GM21619 (cell line): ENCODE measurements at regions not wholly inside any gene's neighbourhood (a gene's known extent, or its start where the extent isn't known, plus 50 kb on each side); places are given as distances from the start of the nearest gene placed in this dataset.

ENCODE experiments used
- ATAC-seq: cut with Tn5 transposase; IDR thresholded peaks from one replicate; pipeline ENCODE4 v1.9.1; 2021; ENCODE audit not compliant: unreplicated experiment

DNA sequence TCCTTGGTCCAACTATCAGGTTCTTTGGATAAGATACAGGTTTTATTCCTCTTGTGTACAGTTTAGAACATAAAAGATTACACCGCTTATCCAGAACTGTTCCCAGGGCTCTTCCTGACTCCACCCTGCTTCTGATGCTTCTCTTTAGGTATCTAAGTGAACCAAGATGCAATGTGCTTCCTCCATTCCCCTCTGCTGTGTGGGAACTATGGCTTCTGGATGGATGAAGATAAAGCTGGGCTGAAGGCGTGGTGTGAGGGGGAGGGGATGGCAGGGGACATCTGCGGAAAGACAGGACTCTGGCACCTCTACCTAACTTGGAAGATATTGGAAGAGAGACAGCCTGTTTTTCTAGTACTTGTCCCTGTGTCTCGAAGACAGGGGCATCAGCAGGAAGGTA lies 209.9 kb upstream of the TBX20 start:
- no peak for ATAC-seq

DNA sequence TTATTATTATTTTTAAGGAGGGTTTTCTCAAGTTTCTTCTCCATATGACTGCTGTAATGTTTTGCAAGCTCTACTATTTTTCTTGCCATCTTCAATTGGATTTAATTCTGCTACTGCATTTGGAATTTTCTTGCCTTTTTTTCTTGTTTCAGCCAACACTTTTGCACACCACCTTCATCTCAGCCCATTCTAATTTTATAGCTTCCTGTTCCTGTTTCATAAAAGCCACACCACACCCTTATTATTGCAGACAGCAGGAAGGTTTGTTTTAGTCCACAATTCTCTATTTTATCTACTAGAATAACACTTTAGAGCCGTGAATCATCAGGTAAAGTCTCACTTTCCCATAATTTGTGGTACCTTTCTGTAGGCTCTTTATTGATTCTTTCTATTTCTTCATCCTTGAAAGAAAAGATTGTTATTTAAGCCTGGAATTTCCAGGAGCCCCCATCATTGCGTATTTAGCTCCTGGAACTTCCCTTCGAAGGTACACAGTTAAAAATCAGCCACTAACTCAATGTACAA lies 209.3 kb upstream of the TBX20 start:
- ATAC-seq: no peak

DNA sequence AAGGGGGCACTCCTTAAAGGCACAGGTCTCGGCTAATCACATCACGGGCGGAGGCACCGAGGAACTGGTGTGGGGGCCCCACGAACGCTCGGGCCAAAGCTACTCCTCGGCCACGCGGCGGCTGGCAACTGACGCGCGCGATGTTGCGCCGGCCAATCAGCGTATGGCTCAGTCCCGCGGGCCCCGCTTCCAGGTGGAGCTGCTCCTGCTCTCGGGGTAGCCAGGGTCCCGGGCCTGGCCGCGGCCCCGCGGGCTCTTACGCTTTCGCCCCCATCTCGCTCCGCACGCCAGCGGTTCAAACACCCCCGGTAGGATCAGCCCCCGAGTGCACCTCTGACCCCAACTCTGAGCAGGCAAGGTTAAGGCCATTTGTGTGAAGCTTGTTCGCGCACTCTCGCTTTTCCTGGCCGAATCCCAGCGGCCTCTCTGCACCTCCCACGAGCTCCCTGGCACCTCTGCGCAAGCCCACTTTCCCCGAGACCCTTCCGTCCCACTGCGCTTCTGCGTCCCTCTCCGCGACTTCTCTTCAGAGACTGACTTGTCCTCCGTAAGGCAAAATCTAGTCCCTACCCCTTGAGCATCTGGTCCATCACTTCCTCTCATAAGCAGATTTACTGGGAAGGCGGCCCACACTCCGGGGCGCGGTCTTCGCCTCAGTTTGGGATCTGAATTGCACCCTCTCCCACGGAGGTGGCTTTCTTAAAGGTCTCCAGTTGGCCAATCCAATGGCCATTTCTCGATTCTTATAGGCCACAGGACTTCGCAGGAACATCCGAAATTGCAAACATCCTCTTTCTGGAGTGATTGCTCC lies 200.9 kb upstream of the TBX20 start:
- ATAC-seq: no peak

DNA sequence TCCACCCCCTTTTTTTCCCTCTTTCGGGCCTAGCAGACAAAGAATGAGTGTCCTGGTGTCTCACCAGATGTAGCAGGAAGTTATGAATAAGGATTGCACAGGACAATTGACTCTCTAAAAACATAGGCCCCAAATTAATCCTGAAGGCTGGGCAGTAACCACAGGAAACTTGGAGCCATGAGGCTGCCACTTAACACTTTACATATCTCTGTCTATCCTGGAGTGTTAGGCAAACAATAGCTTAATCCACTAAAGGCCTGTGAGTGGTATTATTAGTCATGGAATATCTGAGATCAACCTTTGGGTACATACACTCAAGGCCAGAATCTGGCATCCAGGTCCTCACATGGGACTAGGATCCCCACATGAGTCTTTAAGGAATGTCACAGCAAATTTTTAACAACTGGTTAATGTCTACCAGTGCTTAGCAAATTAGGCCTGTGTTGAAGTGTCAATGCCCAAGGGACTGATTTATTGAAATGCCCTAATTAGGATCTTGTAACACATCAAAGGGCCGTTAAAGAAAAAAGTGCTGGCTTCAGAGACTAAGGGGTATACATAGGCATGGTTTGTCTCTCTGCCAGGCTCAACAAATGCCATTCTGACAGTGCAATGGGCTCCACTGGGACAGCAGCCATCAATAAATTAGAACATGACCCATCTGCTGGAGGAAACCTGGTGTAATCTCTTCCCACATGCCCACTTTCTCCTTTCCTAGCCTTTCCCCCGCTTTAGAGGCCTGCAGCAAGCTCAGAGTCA lies 196.7 kb upstream of the TBX20 start:
- ATAC-seq: no peak

DNA sequence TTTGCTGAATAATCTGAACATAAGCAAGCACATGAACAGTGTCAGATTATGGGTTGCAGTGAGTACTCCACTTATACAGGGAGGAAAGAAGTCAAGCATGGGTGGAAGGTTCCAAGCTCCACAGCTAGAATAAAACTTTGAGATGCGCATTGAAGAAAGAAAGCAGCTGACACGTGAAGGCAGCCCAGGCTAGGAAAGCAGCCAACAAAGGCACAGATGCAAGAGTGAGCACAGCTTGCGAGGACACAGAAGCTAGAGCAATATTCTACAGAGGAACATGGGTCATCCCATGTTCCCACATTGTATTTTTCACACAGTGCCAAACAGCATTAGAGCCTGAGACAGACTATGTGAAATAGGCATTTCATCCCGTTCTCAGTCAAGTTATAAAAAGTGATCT lies 194.6 kb upstream of the TBX20 start:
- ATAC-seq: no peak

DNA sequence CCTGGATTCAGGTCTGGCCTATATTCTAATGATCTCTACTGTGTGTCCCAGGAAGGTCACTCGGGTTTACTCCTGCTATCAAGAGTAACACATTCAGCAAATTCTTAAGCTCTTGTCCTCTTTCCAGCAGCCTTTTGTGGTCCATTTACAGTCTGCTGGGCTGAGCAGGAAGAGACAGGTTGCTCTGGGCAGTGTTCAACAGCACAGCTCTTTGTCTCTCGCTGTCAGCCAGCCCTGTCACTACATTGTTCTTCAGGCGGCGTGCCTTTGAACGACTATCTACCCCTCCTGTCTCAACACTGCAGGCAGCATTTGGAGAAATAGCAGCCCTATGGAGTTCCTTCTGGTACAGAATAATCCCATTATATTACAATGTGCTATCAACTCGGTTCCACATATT lies 192.2 kb upstream of the TBX20 start:
- ATAC-seq: no peak

DNA sequence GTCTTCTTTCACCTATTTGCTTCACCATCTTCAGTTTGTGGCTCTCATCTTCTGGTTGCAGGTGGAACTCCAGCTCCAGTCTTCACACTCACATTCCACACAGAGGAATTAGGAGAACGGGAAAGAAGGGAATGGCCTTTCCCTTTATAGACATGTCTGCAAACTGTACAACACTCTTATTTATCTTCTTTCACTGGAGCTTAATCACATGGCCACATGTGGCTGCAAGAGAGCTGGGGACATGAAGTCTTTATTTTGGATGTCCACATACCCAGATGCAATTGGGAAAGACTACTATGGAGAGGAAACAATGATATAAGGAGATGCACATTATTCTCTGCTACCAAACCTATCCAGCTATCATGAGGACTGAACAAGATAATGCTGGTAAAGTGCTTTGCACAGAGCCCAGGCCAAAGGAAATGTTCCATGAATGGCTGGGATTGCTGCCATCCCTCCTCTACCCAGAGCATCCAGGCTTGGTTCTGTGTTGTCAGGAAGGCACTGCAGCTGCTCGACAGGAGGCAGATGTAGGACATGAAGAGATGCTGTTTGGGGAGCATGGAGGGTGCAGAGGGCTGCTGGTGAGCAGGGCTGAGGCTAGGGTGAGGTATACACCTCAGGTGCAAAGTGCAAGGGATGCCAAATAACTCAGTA lies 183.8 kb upstream of the TBX20 start:
- ATAC-seq: no peak

DNA sequence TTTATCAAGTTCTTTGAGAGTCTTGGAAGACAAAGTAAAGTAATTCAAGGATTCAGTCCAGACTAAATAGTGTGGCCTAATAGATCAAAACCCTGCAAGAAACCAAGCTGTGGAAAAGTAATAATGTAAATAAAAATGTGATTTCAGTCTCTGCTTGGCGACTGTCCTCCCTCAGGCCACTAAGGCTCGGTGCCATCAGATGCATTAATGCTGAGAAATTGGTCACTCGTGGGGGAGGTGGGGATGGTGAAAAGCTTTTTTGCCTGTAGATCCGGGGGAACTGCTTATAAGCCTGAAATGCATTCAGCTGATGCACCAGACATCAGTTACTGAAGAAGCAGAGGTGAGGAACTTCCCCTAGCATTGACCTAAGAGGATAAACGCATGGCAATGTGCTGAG lies 182.6 kb upstream of the TBX20 start:
- no peak for ATAC-seq

DNA sequence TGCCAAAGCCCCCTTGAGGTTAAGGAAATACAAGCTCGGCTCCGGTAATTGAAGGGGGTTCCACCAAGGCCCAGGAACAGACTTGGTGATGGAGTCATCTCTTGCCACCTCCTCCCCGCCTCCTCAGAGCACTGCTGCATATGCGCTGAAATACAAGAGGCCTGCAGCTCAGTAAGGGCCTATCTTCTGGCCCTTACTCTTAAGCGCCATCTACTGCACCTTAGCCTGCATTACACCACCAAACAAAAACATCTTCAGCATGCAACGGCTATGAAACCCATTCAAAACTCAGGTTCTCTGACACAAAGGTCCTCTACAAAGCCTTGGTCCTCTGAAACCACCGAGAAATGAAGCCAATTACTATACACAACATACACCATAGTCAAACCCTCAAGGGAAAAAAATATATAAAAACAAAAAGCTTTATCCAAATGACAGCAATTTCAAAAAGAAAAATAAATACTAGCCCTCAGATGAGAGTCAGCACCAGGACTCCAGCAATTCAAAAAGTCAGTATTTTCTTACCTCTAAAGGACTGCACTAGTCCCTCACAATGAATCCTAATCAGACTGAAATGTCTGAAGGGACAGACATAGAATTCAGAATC lies 176.8 kb upstream of the TBX20 start:
- no peak for ATAC-seq

DNA sequence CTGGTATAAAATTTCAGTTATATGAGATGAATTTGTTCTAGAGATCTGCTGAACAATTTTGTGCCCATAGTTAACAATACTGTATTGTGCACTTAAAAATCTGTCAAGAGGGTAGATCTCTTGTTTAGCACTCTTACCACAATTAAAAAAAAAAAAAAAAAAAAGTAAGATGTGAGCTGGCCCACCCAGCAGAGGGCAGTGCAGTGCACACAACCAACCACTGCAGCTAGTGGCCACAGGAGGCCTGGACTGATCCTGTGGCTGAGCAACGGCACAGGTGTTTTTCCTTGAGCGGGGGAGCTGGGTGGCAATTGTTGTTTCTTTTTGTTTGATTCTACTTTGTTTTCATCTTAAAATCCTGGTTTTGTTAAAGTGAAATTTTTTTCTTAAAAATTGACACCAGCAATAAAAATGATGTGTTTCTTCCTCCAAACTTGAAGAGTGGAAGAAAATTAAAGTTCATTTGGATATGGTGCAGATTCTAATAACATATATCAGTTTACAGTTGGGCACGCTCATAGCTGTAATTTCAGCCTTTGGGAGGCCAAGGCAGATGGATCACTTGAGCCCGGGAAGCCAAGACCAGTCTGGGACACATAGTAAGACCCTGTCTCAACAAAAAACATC lies 171.1 kb upstream of the TBX20 start:
- peak; percentile 69 for ATAC-seq

DNA sequence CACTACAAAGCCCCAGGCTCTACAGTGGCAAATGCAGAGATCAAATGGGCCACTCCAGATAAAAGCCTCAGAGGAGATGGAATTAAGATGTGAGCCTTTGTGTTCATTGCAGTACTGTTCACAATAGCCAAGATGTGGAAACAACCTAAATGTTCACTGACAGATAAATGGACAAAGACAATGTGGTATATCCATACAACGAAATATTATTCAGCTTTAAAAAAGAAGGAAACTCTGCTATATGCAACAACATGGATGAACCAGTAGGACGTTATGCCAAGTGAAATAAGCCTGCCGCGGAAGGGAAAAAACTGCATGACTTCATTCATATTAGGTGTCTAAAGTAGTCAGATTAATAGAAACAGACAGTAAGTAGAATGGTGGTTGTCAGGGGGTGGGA lies 170.5 kb upstream of the TBX20 start:
- no peak for ATAC-seq

DNA sequence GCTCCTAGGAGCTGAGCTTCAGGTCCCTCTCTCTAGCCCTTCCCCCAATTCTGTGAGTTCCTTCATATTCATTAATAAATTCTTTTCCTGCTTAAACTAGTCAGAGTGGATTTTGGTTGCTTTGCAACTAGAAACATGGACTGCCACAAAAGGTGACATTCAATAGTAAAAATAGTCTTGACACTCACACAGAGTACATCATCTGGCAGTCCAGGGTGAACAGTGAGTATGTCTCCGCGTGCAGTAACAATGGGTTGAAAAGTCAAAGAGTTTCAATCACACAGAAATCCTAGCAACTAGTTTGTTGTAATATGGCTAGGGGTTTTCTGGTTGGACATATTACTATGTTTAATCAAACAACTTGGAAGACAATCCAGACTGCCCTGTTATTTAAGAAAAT lies 168.8 kb upstream of the TBX20 start:
- ATAC-seq: no peak

DNA sequence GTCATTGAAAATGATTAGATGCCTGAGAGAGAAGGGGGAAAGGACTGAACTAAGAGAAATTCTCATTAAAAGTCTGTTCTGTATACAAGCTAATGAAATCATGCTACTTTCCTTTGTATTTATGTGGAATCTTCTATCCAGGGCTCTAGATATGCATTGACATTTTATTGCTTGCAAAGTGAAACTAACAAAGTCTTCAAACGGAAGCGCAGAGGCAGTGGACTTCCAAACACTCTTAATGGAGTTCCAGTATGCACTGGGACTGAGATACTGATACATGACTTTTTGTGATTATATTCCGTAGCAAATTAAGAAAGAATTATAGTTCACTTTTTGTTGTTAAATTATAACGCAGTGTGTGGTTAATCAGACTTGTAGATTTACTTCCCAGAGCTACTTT lies 166.8 kb upstream of the TBX20 start:
- ATAC-seq: no peak

DNA sequence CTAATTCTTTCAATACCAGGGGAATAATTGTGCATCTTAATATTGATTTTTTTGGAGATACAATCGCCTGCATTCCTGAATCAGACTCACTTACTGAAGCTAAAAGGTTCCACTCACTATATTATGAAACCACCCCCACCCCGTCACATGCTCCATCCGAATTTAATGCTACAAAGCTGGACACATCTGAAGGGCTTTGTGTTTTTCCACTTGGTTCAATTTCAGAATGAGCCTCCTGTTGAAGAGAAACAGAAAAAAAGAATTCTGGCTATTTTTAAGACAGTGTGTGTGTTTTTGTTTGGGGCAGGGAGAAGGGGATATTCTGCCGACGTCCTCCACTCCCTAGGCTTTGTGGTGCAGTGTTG lies 165.5 kb upstream of the TBX20 start:
- ATAC-seq: no peak

DNA sequence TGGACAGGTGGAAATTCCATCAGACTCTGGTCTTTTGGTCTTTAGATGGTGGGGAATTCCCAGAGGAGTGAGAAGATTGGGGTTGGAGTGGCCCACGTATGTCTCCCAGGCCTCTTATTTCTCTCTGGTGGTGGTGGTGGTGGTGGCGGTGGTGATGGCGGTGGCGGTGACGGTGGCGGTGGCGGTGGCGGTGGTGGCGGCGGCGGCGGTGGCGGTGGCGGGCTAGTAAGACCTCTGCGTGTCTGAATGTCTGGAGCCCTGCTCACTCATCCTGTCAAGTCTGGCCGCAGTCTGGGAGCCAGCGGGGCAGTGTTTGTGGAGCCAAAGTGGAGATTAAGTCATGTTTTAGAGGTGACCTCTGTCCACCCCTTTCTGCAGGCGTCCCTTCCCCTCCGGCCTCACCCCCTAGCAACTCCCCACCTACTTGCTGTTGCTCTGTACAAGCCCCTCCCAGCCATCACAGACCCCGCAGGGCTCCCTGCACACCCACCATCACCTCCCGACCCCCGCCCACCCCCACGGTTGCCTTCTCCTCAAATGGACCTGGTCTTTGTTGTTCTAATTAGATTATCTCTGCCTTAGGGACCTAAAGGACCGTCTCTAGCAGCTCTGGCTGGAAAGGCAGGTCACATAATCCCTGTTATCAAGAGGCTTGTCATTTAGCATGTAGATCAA lies 165.0 kb upstream of the TBX20 start:
- ATAC-seq: no peak

DNA sequence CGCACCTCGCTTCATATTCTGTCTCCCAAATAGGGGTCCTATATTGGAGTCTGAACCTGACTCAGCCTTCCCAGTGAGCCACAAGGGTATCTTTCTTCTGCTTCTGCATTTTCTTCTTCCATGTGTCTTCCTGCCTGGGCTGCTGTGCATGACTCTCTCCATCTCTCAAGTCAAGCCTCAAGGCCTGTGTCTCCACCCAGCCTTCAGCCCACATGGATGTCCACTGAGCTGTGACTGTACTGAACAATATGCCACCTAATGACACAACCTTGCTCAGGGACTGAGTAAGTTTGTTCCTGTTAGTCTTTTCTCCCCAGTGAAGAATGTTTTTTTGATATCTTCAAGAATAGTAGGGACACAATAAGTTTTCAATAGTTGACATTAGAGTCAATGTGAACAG lies 162.7 kb upstream of the TBX20 start:
- no peak for ATAC-seq

DNA sequence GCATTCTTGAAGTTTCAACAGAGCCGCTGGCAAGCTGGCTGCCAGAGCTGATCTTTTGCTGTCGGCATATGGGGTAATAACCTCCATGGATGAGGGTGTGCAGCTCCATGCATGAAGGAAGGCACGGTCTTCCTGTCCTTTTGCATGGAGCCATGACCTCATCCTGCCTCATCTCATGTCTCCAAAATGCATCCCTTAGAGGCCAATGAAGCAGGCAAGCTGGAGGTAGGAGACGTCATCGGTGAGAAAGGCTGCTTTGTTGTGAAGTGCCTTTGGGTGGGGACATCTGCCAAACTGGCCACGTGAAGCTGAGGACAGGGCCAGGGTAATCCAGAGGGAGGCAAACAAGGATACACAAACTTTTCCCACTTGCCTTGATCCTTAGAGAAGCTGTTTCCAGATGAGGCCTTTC lies 161.5 kb upstream of the TBX20 start:
- ATAC-seq: no peak

DNA sequence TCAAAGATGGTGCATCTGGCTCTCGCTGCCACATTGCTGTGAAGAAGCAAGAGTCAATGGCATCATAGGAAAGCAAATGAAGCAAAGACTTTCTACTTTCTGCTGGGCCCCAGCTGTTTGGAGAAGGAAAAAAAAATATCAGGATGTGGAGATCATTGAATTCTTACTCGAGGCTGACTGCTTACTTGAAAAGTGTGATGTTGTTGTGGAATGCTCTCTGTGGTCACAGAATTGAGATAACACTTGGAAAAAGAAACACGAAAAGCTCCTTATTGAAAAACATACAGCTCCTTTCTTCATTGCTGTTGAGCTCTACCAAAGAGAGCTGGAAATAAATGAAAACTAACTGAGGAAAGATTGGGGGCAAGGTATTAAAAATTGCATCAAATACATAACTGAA lies 157.4 kb upstream of the TBX20 start:
- ATAC-seq: no peak

DNA sequence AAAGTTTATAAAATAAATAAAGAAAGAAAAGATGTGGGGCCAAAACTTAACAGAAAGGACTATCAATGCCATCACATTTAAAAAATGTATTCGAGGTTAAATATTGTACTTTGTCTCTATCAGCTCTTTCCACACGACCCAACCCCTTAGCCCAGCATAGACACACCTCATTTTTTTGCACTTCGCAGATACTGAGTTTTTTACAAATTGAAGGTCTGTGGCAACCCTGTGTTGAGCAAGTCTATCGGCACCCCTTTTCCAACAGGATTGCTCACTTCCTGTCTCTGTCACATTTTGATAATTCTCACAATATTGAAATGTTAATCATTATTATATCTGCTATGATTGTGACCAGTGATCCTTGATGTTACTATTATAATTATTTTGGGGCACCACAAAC lies 151.6 kb upstream of the TBX20 start:
- no peak for ATAC-seq

DNA sequence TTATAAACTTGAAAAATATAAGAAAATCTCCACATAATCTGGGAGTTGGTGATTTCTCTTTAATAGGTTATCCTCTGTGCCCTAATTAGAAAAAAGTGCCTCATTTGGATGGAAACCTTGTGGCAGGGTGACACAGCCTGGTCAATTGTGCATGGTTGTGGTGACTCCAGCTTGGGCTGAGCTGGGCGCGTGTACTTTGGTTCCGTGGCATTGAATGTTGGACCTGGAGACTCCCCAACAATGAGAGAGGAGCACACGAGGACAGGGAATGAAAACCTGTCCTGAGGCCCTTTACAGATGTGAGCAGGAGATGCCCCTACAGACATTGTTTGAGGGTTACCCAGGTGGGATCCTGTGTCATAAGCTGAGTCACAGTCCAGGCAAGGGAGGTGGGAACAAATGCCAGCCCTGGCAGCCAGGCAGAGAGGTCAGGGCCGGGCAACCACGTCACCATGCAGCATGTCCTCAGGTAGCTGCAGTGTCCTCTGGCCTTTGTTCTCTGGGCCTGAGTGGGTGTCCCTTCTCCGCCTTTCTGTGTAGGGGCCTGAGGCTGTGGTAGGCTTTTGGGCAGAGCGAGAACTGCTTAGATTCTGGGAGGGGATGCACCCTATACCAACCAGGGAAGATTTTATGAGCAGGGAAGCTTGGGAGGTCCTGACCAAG lies 147.4 kb upstream of the TBX20 start:
- no peak for ATAC-seq
